Left renal cortex interstitium (tissue), 4 donors: ENCODE measurements at regions not wholly inside any gene's neighbourhood (a gene's known extent, or its start where the extent isn't known, plus 50 kb on each side); places are given as distances from the start of the nearest gene placed in this dataset.

ENCODE experiments used
- DNase-seq, 4 donors: peaks; one replicate each; pipeline ENCODE4 v3.0.0-alpha.2; 2013; ENCODE audit warnings: low read depth in 4 of 4, low spot score in 2 of 4, missing footprints in 1 of 4

DNA sequence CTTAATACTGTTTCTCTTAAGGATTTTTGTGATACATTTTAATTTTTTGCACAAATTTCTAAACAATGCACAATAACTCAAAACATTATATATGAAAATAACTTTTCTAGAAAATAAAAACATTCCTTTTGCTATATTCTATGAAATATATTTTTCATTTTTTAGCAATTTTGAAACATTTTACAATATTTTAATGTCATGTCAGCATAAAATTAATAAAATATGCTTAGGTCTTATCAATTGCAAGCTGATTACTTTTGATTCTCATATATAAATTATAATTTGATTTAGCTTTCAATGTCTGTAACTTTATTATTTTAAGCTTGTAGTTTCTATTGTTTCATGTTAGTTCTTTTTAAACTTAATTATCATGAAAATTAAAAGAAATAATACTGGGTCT is 898.7 kb downstream of the TMEM182 start:
- no peak for DNase-seq

DNA sequence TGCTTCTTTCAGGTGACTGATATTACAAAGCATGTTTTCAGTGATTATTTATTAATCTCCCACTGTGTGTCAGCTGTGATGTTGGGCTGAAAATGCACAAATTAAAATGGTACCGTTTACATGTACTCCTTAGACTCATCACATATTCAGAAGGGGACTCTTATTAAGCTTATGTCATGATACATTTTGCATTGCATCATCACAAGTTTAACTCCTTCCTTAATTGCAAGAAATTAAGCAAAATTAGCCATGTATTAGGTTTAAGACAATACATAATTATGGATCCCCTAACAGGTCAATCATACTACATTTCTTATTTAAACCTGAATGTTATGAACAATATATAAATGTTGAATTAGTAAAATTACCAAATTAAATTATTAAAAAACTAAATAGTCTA is 899.1 kb downstream of the TMEM182 start:
- DNase-seq: no peak

DNA sequence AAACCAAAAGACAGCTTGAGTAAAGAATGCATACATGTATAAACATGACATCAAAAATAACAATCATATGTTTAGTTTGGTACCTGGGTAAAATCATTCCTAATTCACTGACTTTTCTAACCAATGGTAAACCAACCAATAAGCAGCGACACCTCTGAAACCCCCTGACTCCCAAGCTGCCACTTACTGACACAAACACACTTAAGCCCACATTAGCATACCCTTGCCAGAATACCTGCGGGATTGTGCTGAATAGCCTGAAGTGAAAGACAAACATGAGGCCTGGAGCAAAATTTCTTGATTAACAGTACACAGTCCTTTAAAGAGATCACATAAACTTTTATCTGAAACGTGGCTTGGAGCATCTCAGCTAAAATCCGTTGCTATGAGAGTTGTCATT is 902.9 kb downstream of the TMEM182 start:
- DNase-seq: no peak

DNA sequence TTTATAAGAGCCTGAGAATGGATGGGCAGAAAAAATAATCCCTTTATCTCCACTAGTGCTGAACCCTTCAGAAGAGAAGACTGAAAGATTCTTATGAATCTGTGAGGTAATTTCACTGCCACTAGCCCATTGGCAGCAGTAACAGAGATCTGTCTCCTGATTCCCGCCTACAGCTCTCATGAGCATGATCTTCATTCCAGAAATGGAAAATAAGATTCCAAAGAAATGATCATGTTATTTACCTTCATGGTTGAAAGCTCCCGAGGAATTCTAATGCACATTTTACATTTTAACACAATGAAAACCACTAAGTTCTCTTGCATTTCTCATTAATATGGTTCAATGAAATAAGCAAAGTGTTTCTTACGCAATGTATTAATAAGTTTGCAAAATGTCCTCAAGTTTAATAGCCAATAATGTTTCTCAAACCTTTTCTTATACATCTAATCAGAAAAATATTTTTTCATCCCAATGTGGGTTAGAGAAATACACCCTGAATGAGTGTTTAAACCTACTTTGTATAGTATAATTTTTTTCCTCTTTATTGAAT is 905.6 kb downstream of the TMEM182 start:
- no peak for DNase-seq

DNA sequence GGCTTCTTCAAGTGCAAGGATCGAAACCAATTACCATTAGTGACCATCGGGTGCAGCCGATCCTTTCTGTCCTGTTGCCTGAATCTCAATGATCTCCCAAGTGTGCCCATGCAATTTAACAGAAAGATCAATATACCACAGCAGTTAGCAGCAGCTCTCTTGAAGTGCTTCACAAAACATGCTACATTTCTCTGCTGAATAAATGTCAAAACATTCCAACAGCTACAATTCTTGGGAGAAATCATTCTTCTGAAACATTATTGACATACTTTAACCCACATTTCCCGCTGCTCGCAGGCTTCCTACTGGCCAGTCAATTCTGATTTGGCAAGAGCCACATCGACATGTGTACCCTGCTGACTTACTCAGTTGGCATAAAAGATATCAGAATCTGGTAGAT is 907.7 kb downstream of the TMEM182 start:
- no peak for DNase-seq
